Pancreas (tissue), 10 donors: ENCODE measurements at regions not wholly inside any gene's neighbourhood (a gene's known extent, or its start where the extent isn't known, plus 50 kb on each side); places are given as distances from the start of the nearest gene placed in this dataset.

ENCODE experiments used
- ATAC-seq, 4 donors: fragments of 200-7000 bp; cut with Tn5 transposase; one replicate each; pipeline versions ENCODE4 v1.8.0 to v1.9.1; 2020; ENCODE audit warnings: mild to moderate bottlenecking in 4 of 4, moderate library complexity in 4 of 4
- DNase-seq, 6 donors: peaks; one replicate each; pipeline ENCODE4 v3.0.0-alpha.2; 2020
- FAIRE-seq: peaks from 2 replicates; lab custom pipeline; 2012; peaks lifted over from hg19 to GRCh38; lab: Jason Lieb, UNC
- H3K27ac ChIP-seq, 4 donors: fragments of 200-600 bp; sonication (generic); 1 replicate in 3 of 4; 2 replicates in 1 of 4; pipeline versions ENCODE4 v1.5.0 to v1.8.0; 2020
- H3K27me3 ChIP-seq, 4 donors: fragments of 200-600 bp; one replicate each; pipeline ENCODE4 v1.8.0; 2021
- H3K36me3 ChIP-seq, 3 donors: fragments of 200-600 bp; sonication (generic) in 1 of 3; one replicate each; pipeline versions ENCODE4 v1.5.0 to v1.8.0; 2020 to 2021
- H3K4me1 ChIP-seq, 3 donors: fragments of 200-600 bp; one replicate each; pipeline ENCODE4 v1.8.0; 2021
- H3K4me3 ChIP-seq, 4 donors: fragments of 200-600 bp; sonication (generic) in 2 of 4; one replicate each; pipeline versions ENCODE4 v1.5.0 to v1.8.0; 2020 to 2021
- H3K9me3 ChIP-seq, 4 donors: fragments of 200-600 bp; one replicate each; pipeline ENCODE4 v1.8.0; 2021
- CTCF ChIP-seq, 4 donors: fragments of 200-600 bp; sonication (generic) in 3 of 4; IDR thresholded peaks; one replicate each; pipeline versions ENCODE4 v1.5.0 to v1.8.0; 2021; ENCODE audit warnings: antibody characterized with exemption in 4 of 4
- WGBS, 2 donors: extraction: QIAGEN DNeasy Blood & Tissue Kit; methylation state at CpG; one replicate each; pipeline ENCODE4 v1.1.7; 2013; 5-methylcytosine and 5-hydroxymethylcytosine counted together
- intact Hi-C, 3 donors: fragments of 100-400 bp; cut with DNase I; formaldehyde crosslinking; loops; one replicate each; pipeline versions ENCODE4 v1.11.1 to v1.14.2; 2022
- donor health status: healthy with polysubstance abuse.
- donor health status: DM: no; HTN: no; CAD: no; lungs with moderate emphysema.
- donor health status: DM: no; HTN: no; CAD: no.
- donor health status: control.
- donor health status: control.
- donor health status: Bipolar disorder and iron deficiency.
- donor health status: DM: yes; HTN: yes; CAD: no.
- donor health status: DM: no; HTN: no; CAD: no.
- donor health status: DM: no; HTN: no; CAD: no.
- donor health status: DM: yes; HTN: yes; CAD: no.

- DNase-seq, result peak in 3 of 6 donors; percentile 22 to 64 (median 39)
- ATAC-seq, result peak; percentile 82 to 93 (median 90)
- intact Hi-C loops, result no loop called here
- Histone ChIP-seq H3K27me3 (no peaks in the 10 kb centered on the region), H3K4me1 (peaks cover 0 to 4% (median 0%) of the 10 kb centered on the region in 3 donors), H3K4me3 (no peak overlapping the region), H3K36me3 (no peaks in the 10 kb centered on the region), H3K27ac (peak overlapping the region in 2 of 4 donors; percentile 16 to 18), H3K9me3 (no peaks in the 10 kb centered on the region)
- FAIRE-seq, result no peak
- WGBS, 2 donors, result 62 to 63% methylated on average over 5 of the region's 5 CpGs
- TF ChIP-seq CTCF (IDR thresholded peaks at IDR 0.05), result no peak
These were observed 188.2 kb upstream of the FOXQ1 start for GRCh38 chr6:1123386-1124375.

- WGBS, 2 donors, result 84 to 95% methylated on average over 4 of the region's 4 CpGs
- DNase-seq (no peak), FAIRE-seq (no peak), ATAC-seq (no peak)
- no peak overlapping the region for H3K4me3 ChIP-seq
- H3K27ac ChIP-seq, result no peak overlapping the region
- H3K4me1 ChIP-seq, result peaks cover 0 to 4% (median 0%) of the 10 kb centered on the region in 3 donors
- H3K27me3 ChIP-seq, result no peaks in the 10 kb centered on the region
- no peaks in the 10 kb centered on the region for H3K36me3 ChIP-seq
- TF ChIP-seq CTCF (IDR thresholded peaks at IDR 0.05), result no peak
- H3K9me3 ChIP-seq, result no peaks in the 10 kb centered on the region
- intact Hi-C loops, result no loop called here
These were observed 189.8 kb upstream of the FOXQ1 start for GRCh38 chr6:1122083-1122482.

DNA sequence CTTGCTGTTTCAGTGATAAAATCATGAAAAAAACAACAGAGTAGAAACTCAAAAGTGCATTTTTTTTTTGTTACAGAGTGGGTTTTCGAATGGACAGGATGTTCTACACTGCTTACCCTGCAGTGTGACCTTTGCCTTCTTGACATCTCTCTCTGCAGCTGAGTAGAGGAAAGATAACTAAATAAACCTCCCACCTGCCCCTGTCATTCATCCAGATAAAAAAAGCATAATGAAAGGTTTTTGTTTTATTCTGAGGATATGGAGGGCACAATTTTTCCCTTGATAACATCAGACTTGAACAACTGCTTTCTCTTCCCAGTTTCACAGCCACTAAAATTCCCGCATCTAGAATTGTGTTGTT is 193.6 kb upstream of the FOXQ1 start:
- intact Hi-C loops, result no loop called here
- Histone ChIP-seq H3K9me3 (no peaks in the 10 kb centered on the region), H3K4me3 (no peak overlapping the region), H3K4me1 (no peaks in the 10 kb centered on the region), H3K27me3 (no peaks in the 10 kb centered on the region), H3K27ac (no peak overlapping the region), H3K36me3 (no peaks in the 10 kb centered on the region)
- no peak for FAIRE-seq
- ATAC-seq, result no peak
- 63 to 66% methylated on average over 2 of the region's 2 CpGs for WGBS, 2 donors
- DNase-seq, result no peak
- no peak for TF ChIP-seq CTCF (IDR thresholded peaks at IDR 0.05)

DNA sequence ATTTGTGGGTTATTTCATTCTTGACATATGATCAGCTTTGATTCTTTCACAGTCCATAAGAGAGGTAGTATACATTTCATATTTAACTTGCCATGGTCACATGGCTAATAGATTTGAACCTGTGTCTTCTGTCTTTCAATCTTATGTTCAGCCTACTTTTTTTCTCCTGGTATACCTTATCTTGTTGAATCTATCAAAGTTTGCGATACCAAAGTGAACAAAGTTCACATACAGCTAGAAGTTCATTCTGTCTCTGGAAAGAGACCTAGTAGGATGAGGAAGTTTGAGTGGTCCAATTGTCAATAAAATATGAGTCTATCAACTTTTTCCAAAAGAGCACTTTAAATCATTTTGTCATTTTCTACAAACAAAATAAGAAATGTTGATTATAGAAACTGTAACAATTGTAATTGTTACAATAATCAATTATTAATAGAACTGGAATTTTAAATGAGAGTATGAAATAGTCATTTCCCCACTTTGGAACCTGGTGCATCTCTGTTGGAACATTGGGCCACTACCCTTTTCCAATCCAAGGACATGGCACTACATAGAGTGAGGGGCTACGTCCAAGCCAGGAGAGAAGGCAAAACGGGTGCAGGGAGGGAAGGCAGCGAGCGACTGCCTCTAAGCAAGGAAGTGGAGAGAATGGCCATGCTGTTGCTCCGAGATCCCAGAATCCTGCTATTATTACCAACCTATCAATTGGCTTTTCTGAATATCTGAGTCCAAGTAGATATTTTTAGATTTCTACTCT is 194.2 kb upstream of the FOXQ1 start:
- DNase-seq (no peak), FAIRE-seq (no peak), ATAC-seq (no peak)
- no peak overlapping the region for H3K27ac ChIP-seq
- 76 to 80% methylated on average over 6 of the region's 6 CpGs for WGBS, 2 donors
- H3K4me1 ChIP-seq, result no peaks in the 10 kb centered on the region
- no peaks in the 10 kb centered on the region for H3K27me3 ChIP-seq
- H3K36me3 ChIP-seq, result no peaks in the 10 kb centered on the region
- no peaks in the 10 kb centered on the region for H3K9me3 ChIP-seq
- TF ChIP-seq CTCF (IDR thresholded peaks at IDR 0.05), result no peak
- intact Hi-C loops, result no loop called here
- H3K4me3 ChIP-seq, result no peak overlapping the region
